WI38 (cell line): ENCODE measurements at regions not wholly inside any gene's neighbourhood (a gene's known extent, or its start where the extent isn't known, plus 50 kb on each side); places are given as distances from the start of the nearest gene placed in this dataset.

Experiments
- H3K4me3 ChIP-seq: 2 replicates; pipeline ENCODE4 v1.5.1; 2011; ENCODE audit warnings: low read depth, mild to moderate bottlenecking, control low read depth, low read length
- TF ChIP-seq, protein P1 (sequence below): IDR thresholded peaks from 2 replicates; pipeline ENCODE4 v1.5.1; 2012; ENCODE audit warnings: low read depth, mild to moderate bottlenecking, control low read depth, low read length

- no peak overlapping the region for H3K4me3 ChIP-seq
- TF ChIP-seq, protein P1, sequence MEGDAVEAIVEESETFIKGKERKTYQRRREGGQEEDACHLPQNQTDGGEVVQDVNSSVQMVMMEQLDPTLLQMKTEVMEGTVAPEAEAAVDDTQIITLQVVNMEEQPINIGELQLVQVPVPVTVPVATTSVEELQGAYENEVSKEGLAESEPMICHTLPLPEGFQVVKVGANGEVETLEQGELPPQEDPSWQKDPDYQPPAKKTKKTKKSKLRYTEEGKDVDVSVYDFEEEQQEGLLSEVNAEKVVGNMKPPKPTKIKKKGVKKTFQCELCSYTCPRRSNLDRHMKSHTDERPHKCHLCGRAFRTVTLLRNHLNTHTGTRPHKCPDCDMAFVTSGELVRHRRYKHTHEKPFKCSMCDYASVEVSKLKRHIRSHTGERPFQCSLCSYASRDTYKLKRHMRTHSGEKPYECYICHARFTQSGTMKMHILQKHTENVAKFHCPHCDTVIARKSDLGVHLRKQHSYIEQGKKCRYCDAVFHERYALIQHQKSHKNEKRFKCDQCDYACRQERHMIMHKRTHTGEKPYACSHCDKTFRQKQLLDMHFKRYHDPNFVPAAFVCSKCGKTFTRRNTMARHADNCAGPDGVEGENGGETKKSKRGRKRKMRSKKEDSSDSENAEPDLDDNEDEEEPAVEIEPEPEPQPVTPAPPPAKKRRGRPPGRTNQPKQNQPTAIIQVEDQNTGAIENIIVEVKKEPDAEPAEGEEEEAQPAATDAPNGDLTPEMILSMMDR, result no peak
Observed at GRCh38 chr12:45565590-45565989, 163.9 kb upstream of the ARID2 start.

GRCh38 chr12:45566257-45566656, 163.2 kb upstream of the ARID2 start:
- TF ChIP-seq, protein P1, result no peak
- H3K4me3 ChIP-seq, result no peak overlapping the region

DNA sequence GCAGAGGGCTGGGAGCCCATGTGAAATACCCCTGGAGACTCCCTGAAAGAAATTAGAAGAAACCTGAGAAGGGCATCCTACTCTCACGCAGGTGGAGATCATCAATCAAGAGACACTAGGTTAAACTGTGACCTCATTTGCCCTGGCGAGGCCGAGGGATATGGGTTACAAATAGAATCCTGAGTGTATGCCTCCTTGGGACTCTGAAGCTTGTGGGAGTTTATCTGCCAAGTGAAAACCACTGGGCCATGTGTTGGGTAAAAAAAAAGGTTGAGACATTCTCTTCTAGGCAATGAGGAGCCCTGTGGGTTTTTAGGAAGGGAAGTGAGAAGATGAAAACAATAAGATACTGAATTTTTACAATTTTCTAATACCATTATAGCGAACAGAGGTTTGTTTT, 160.7 kb upstream of the ARID2 start:
- TF ChIP-seq, protein P1, result no peak

GRCh38 chr12:45570501-45570900, 159.0 kb upstream of the ARID2 start:
- TF ChIP-seq, protein P1, result no peak
- no peak overlapping the region for H3K4me3 ChIP-seq

More for the DNA sequence above, 160.7 kb upstream of the ARID2 start:
- H3K4me3 ChIP-seq, result no peak overlapping the region

GRCh38 chr12:45572114-45572513, 157.4 kb upstream of the ARID2 start:
- TF ChIP-seq, protein P1, result no peak

DNA sequence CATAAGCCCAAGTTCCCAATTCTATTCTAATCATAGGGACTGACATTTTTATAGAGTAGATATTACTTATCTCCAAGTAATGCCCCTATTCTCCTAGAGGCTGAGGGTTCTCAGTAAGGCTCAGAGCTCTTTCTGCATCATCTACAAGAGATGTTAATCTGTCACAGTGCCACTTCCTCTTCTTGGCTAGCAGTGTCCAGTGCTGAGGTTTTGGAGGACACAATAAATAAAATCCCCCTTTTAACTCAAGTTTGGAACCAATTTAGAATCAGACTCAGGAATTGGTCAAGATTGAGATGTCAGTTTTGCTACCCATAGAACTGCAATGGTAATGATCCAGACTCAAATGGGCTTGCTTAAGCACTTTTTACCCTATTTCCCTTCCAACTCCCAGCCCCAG, 154.1 kb upstream of the ARID2 start:
- TF ChIP-seq, protein P1, result no peak
- no peak overlapping the region for H3K4me3 ChIP-seq

More at GRCh38 chr12:45572114-45572513, 157.4 kb upstream of the ARID2 start:
- no peak overlapping the region for H3K4me3 ChIP-seq

DNA sequence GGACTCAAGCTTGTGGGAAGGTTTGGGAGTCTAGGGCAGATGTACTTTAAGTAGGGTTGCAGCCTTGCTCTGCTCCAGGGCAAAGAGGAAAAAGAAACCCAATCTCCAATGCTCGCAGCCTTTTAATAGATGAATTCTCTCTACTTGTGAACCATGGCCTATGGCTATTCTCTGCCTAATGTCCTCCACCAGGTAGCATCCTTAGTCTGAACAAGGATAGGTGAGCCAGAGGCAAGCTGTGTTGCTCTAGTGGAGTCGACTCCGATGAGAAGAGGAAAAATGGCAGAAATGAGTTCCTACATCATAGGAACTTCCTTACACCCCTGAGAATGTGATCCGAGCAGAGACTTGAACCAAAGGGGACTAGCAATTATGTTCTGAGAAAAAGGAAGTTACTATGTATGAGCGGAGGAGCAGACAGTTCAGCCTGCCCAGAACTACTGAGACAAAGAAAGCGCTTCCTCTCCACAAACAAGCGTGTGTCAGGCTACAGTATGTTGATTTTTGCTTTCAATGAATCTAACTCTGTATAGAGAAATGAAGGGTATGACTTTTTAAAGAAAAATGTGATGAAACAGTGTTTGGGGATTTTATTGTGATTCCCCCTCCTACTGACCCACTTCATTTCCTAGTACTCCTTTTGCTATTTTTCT, 153.6 kb upstream of the ARID2 start:
- H3K4me3 ChIP-seq, result no peak overlapping the region
- TF ChIP-seq, protein P1, result no peak
